HG03103 (cell line): ENCODE measurements at regions not wholly inside any gene's neighbourhood (a gene's known extent, or its start where the extent isn't known, plus 50 kb on each side); places are given as distances from the start of the nearest gene placed in this dataset.

Experiments
- ATAC-seq: cut with Tn5 transposase; IDR thresholded peaks from one replicate; pipeline ENCODE4 v1.9.1; 2021; ENCODE audit warnings: low read depth; ENCODE audit not compliant: unreplicated experiment

DNA sequence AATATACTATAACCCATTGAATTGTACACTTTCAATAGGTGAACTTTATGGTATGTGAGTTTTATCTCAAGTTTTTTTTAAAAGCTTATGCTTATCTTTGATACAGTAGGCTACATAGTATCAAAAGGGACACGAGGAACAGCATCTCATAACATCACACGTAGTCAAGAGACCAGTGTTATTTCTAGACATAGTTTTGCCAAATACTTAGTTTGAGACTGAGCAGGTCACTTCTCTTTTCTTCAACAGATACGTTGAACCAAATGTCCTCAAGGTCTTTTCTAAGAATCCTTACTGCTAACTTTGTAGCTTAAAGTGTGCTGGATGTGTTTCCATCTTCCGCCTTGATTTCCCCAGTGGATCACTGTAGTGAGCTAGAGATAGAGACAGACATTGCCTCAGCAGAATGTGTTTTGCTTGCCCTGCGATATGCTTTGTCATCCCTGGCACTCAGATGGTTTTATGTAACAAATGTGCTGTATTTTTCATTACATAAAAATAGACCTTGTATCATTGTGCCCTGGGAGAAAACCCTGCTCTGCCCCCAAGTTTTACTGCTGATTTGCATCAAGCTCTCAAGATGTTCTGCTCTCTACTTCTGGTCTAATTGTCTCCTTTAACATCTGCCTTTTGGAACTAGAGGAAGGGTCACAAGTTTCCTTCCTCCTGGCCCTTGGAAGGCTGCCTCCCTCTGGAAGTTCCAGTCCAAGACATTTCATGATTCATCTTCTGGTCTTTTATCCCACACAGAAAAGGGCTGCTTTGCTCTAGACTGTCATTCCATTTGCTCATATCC is 426.4 kb upstream of the RGMA start:
- ATAC-seq, result no peak

DNA sequence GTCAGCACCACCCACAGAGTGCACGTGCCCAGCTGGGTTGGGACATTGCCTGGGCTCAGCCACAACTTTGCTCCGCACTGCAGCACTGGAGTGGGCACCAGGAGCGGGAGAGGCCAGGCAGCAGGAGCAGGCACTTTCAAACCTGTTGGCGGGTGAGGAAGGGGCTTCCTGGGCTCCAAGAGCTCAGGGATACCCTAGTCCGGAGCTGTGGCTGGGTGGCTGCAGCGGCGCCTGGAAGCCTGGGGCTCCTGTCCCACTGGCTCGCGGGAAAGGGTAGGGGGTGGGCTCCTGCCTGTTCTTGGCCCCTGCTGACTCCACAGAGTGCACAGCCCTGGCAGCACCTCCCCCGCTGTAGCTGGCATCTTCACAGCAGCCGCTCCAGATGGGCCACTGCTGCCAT is 417.6 kb upstream of the RGMA start:
- no peak for ATAC-seq

DNA sequence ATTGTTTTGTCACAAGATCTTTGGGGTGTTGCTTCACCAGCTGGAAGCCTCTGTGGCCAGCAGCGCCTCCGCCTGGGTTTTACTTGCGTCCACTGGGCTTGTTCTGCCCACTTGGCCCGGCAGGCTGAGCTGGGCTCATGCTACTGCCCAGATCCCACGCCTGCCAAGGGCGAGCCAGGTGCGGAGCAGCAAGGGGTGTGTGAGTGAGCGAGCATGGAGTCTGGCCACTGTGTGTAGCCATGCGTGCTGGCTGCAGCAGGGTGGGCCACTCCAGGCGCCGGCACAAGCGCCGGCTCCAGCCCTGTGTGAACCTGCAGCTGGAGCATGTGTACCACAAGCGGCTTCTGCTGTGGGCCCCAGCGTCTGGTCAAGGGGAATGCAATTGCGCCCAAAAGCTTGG is 416.5 kb upstream of the RGMA start:
- ATAC-seq, result no peak

DNA sequence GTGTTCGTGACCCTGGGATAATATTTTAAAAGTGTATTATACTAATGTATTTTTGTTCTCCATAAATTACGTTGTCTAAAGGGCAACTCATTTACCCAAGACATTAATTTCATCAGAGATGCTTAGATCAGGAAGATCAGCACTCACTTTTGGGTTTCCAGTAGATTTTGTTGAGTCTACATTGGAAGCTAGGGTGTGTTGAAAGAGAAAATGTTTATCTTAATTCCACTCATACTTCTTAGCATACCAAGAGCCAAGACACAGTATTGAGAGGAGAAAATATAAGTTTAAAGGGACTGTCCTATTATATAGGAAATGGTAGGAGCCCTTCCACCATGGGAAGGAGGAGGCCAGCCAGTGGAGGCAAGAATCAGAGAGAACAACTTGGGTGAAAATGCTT is 412.9 kb upstream of the RGMA start:
- ATAC-seq, result no peak

DNA sequence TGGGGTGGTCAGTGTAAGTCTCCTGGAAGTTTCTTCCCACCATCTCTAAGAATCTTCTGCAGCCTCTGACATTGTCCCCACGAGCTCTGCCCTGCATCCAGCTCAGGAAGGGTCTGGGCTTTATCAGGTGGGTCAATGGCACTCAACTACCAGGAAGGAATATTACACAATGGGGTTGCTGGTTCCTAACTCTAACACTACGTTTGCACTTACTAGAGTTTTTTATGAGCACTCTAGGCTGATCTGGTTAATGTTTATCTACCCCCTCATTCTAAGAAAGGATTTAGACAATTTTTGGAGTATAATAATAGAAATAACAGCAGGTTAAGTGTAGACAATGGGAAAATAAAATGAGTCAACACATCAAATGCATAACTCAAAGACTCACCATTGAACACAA is 411.1 kb upstream of the RGMA start:
- no peak for ATAC-seq

DNA sequence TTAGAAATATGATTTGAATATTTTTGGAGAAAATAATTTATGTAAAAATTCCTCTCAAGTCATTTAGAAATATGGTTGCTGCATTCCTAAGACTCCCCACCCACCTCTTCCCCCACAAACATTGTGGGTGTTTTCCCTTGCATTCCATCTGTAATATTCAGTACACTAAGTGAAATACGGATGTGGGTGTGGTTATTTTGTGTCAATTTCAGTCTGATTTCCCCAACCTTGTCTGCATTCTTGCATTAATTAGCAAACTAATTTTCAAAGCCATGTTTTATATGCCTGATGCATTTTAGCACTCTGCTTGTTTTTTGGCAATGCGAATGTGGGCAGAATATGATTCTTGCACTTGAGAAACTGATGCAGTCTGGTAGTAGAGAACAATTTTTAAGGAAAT is 408.3 kb upstream of the RGMA start:
- no peak for ATAC-seq

DNA sequence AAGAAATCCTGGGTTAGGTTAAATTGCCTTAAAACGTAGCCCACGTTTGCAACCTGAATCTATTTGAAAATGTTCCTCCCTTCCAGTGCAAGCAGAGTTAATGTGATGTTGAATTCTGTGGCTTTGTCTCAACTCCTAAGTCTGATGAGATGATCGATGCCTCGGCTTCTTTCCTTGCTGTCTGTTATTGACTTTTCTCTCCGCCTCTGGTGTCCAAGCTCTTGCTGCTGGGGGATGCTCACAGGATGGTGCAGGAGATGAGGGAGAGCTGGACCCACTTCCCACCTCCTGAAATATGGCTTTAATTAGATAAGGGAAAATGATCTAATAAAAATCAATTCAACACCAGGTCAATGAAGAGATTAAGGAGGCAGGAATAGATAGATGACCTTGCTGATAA is 407.9 kb upstream of the RGMA start:
- ATAC-seq, result no peak

DNA sequence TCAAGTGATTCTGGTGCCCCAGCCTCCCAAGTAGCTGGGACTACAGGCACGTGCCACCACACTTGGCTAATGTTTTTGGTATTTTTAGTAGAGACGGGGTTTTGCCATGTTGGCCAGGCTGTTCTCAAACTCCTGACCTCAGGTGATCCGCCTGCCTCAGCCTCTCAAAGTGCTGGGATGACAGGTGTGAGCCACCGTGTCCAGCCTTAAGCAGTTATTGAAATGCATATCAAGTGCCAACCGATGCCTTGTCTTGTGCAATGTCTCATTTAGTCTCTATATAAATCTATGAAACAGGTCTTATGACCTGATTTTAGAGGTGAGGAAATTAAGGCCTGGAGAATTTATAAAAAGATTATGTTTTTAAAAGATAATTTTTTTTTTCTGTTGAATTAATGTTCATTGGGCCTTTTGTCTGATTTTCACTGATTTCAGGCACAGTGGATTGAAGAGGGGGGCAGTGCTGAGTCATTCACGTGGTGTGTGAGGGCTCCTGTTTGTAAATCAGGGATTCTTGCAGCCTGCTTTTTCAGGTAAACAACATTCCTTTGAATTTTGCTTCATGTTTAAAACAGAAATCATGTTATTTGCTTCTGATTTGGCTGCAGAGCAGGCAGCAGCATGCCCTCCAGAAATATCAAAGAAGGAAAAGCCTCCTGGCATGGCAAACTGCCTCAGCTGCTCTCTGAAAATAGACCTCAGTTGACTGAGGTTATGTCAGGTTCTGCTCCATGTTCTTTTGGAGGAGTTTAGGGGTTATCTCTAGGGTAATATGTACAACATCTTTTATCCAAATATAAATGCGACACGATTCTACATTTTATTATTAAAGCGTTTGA is 407.0 kb upstream of the RGMA start:
- no peak for ATAC-seq

DNA sequence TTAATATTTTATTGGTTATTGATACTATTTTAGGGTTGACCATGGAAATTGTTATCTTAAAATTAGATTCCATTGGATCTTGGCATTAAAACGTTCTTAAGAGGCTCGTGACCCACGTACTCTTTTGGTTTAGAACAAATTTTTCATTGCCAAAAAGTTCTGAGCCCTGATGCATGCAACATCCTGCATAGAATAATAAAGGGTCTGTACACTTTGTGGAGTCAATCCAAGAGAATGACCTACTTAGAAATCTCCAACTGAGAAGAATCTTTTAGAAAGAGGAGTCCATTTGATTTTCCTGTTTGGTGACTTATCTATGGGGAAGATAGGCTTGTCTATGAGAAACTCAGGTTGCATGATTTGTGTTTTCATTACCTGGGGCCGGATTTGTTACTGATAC is 404.2 kb upstream of the RGMA start:
- ATAC-seq, result no peak

DNA sequence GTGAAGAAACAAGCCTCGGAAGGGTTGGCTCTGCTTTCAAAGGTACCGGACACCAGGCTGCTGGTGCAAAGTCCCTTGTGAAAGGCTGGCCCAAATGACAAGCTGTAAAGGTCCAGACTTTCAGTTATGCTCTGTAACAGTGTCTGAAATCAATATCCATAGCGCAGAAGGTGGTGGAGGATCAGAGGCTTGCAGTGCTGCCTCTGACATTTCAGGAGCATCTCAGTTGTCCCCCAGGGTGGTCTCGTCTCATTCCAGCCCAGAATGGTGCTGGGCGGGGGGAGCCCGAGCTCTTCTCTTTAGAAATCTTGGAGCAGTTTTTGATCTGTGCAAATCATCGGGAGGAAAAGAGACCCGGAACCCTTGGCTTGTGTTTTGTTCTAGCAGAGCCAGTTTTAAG is 402.3 kb upstream of the RGMA start:
- no peak for ATAC-seq

DNA sequence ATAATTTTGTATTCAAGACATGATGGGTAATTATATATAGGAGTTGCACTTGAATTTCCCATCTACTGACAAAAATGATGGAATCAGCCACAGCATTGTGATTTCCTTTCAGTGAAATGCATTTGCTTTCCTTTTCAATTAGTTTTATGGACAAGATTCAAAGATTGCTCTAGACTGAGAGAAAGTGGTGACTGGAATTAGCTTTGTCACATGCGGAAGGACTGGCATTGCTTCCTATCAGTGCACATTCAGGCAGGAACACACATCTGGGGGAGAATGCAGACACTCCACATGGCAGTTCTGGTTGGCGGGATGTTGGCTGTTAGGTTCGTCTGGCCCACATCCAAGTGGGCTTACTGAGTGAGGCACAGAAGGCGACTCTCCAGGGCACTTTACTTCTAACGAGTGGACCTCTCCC is 399.3 kb upstream of the RGMA start:
- ATAC-seq, result no peak

DNA sequence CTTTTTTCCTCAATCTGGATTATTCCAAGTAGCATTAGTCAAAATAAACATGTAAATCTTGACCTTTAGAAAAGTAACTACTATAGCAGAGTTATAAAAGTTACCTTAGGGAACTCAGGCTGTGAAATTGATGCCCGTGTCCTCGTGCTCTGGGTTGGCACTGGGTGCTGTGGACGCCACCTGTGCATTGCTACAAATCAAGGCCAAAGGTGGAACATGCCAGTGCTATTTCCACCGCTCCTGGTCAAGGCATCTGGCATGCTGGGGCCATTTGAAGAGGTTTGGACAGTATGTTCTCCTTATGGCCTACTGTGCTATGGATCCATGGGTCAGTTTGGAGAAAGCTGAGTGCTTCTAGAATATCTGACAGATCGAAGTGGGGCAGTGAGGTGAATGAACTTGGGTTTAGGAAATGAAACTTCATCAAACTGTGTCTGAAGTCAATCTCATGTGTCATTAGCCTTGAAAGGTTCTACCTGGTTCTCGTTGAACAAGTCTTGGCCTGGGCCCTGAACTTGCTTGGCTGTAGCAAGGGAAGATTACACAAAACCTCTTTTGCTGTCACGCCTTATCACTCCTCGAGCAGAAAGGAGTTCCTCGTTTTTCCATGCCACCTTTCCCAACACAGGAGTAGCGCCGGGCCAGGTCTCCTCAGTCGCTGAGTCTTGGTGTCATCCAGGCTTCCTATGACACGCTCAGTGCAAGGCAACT is 397.6 kb upstream of the RGMA start:
- no peak for ATAC-seq

DNA sequence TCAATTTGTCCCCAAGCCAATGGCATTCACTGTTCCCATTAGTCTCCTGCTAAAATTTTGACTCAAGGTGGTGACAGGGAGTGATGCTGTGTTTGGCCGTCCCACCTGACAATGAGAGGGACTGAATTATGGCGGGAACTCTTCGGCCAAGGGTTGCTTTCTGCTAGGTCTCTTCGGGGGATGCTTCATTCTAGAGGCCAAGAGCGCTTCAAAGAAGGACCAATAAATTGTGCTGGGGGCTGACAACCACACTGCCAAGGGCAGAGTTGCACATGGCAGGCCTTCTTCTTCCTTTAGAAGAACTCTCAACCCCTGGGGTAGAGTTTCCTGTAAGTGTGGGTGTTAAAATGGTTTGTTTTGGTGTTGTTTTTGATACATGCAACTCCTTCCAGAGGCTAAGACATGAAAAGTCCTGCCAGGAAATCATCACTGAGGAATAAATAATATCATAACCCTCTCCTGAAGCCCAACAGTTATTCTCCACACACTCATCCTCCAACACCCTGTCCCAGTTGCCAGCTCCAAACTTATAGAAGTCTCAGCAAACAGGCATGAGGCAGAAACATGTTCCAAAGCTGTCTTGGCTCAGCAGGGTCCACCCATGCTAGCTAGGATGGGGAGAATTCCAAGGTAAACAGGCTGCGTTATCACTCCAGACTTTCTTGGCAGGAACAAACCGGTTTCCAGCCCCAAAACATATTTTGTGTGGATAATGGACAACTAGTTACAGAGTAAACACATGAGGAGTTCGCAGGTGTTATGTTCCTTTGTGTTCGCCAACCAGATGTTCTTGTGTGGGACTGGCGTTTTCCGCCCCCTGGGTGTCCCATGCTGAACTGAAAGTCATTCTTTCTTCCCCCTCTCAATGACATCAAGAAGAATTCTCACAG is 396.7 kb upstream of the RGMA start:
- ATAC-seq, result no peak

DNA sequence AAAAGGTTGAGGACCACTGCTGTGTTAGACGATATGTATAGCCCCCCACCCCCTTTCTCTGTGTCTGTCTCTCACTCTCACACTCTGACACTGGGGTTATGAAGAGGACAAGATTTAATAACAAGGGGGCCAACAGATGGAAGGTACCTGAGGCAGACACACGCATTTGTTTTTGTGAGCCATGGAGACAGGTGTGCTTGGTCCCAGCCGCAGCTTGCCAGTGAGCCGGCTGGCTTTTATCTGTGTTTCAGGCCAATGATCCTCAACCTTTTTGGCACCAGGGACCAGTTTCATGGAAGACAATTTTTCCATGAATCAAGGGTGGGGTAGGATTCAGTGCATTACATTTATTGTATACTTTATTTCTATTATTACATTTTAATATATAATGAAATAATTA is 394.9 kb upstream of the RGMA start:
- ATAC-seq, result no peak

DNA sequence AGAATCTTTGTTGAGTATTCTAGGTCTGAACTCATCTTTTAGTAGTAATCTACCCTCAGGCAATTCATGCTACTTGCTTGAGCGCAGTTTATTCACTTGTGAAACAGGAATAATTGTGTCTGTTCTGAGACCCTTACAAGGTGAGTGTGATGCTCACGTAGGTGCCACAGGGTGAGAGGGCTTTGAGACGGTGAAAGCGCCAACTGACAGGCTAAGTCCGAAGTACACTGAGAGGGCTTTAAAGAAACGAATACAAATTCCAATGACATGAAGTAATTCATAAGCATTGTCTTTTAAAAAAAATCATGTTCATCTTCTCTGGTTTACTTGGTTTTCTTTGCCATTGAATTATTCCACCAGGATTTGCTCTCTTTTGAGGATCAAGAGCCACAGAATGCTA is 393.7 kb upstream of the RGMA start:
- ATAC-seq, result no peak

DNA sequence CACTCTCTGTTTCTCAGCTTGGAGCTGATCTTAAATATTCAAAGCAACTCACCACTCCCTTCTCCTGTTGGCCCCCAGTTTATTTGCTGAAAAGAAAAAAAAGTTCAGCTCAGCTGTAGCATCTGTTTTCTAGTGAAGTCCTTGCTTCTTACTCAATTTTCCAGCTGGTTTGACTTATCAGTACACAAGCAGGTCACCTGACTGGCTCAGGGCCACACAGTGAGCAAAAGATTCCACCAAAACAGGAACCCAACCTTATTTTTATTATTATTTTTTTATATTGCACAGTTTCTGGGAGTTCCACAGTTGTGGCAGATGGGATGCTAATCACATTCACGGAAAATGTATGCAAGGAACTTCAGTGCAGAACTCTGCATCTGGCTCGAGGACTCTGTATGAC is 390.7 kb upstream of the RGMA start:
- ATAC-seq, result no peak

DNA sequence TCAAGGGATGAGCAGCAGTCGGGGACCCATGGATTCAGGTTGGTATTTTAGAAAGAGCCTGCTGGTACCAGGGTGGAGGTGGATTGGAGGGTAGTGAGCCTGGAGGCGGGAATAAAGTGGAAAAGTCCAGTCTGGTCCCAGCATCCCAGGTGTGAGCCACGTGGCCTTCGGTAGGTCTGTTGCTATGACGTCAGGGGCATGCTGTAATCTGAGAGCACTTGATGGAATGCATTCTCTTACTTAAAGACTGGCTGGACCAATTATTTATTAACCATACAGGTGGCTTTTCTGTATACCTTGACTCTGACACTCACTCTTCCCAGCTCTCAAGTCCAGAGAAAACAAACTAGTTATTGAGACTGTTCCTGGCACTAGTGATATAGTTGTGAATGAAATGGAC is 389.9 kb upstream of the RGMA start:
- ATAC-seq, result no peak

DNA sequence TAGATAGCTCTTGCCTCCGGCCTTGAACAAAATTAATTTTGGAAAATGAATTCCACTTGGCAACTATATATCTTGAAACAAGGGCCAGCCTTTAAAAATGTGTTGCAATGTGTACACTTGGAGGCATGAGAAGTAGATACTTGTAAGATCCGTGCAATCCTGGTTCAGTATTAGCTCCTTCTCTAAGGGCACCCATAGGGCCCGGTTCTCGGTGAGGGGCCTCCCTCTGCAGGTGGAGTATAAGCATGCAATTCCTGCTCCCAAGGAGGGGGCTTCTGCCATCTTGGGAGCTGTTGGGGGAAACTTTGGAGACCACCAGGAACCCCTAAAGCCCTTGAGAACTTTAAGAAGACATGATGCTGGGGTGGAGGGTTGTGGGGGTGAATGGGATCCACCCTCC is 388.7 kb upstream of the RGMA start:
- no peak for ATAC-seq

DNA sequence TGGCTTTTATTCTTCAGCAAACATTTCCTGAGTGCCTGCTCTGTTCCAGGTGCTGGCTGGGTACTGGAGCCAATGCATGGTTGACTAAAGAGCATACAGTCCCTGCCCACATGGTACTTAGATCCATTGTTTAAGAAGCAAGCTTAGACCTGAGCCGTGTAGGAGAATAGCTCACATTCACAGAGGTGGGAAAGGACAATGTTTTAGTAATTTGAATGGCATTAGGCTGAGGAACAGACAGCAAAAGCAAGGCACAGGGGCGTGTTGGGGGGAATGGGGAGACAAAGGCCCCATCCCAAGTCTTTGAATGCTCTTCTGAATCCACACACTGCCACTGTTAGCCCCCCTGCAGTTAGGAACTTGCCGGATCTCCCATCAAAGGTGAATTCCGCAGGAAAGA is 388.2 kb upstream of the RGMA start:
- no peak for ATAC-seq

DNA sequence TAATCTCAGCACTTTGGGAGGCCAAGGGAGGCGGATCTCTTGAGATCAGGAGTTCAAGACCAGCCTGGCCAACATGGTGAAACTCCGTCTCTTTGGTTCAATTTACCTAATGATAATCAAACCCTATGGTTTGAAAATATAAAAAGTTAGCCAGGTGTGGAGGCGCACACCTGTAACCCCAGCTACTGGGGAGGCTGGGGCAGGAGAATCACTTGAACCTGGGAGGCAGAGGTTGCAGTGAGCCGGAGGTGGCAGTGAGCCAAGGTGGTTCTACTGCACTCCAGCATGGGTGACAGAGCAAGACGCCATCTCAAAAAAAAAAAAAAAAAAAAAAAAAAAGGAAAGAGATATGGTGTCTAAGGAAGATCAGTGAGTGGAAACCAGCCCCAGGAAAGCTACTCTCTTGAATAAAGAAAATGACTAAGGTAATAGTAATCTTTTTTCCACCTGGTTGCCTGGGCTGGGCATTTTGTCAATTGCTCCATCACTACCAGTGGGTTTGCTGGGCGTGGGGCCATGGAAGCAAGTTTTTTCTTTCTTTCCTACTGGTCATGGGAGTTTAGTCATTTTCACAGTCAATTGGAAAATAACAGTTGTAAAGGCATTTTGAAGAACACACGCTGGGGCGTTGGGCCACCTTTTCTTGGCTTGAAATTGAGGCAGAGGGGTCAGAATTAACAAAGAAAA is 387.6 kb upstream of the RGMA start:
- no peak for ATAC-seq
